GM06990 (cell line): ENCODE measurements at regions not wholly inside any gene's neighbourhood (a gene's known extent, or its start where the extent isn't known, plus 50 kb on each side); places are given as distances from the start of the nearest gene placed in this dataset.

ENCODE experiments used
- DNase-seq: peaks from one replicate; pipeline ENCODE4 v3.0.0-alpha.2; 2011; ENCODE audit not compliant: insufficient read length; ENCODE audit errors: extremely low read depth
- H3K27me3 ChIP-seq: replicated peaks from 2 replicates; pipeline ENCODE4 v1.6.0; 2011; ENCODE audit warnings: low read length; ENCODE audit not compliant: control insufficient read depth, insufficient read depth
- H3K36me3 ChIP-seq: 2 replicates; pipeline ENCODE4 v1.5.1; 2011; ENCODE audit warnings: low read length; ENCODE audit not compliant: control insufficient read depth, insufficient read depth
- H3K4me3 ChIP-seq: replicated peaks from 2 replicates; pipeline ENCODE4 v1.5.1; 2011; ENCODE audit warnings: low read depth, mild to moderate bottlenecking, control low read depth, low read length
- CTCF ChIP-seq: IDR thresholded peaks from 2 replicates; pipeline ENCODE4 v1.5.1; 2011; ENCODE audit warnings: low read length, control low read depth, mild to moderate bottlenecking, inconsistent platforms; ENCODE audit not compliant: insufficient read depth, poor library complexity, severe bottlenecking

GRCh38 chr6:113050010-113050858, 703.1 kb downstream of the RFPL4B start:
- TF ChIP-seq CTCF: no peak
- no peaks in the 10 kb centered on the region for H3K36me3 ChIP-seq
- DNase-seq: no peak
- H3K4me3 ChIP-seq: no peak overlapping the region
- H3K27me3 ChIP-seq: no peaks in the 10 kb centered on the region

- Histone ChIP-seq H3K27me3 (no peaks in the 10 kb centered on the region), H3K36me3 (no peaks in the 10 kb centered on the region), H3K4me3 (no peak overlapping the region)
- no peak for DNase-seq
- no peak for TF ChIP-seq CTCF
Measured at GRCh38 chr6:113050979-113051378, 703.8 kb downstream of the RFPL4B start.

- H3K27me3 ChIP-seq: no peaks in the 10 kb centered on the region
- H3K4me3 ChIP-seq: no peak overlapping the region
- DNase-seq: no peak
- H3K36me3 ChIP-seq: no peaks in the 10 kb centered on the region
- no peak for TF ChIP-seq CTCF
Measured at GRCh38 chr6:113052506-113052905, 705.4 kb downstream of the RFPL4B start.

- DNase-seq: no peak
- TF ChIP-seq CTCF: no peak
- Histone ChIP-seq H3K4me3 (no peak overlapping the region), H3K27me3 (no peaks in the 10 kb centered on the region), H3K36me3 (no peaks in the 10 kb centered on the region)
Measured at GRCh38 chr6:113055061-113055460, 707.9 kb downstream of the RFPL4B start.

- TF ChIP-seq CTCF: no peak
- Histone ChIP-seq H3K4me3 (no peak overlapping the region), H3K36me3 (no peaks in the 10 kb centered on the region), H3K27me3 (no peaks in the 10 kb centered on the region)
- no peak for DNase-seq
Measured at GRCh38 chr6:113055998-113056397, 708.9 kb downstream of the RFPL4B start.
